ENCODE measurements at regions not wholly inside any gene's neighbourhood (a gene's known extent, or its start where the extent isn't known, plus 50 kb on each side); places are given as distances from the start of the nearest gene placed in this dataset.

- TF ChIP-seq, protein P1, sequence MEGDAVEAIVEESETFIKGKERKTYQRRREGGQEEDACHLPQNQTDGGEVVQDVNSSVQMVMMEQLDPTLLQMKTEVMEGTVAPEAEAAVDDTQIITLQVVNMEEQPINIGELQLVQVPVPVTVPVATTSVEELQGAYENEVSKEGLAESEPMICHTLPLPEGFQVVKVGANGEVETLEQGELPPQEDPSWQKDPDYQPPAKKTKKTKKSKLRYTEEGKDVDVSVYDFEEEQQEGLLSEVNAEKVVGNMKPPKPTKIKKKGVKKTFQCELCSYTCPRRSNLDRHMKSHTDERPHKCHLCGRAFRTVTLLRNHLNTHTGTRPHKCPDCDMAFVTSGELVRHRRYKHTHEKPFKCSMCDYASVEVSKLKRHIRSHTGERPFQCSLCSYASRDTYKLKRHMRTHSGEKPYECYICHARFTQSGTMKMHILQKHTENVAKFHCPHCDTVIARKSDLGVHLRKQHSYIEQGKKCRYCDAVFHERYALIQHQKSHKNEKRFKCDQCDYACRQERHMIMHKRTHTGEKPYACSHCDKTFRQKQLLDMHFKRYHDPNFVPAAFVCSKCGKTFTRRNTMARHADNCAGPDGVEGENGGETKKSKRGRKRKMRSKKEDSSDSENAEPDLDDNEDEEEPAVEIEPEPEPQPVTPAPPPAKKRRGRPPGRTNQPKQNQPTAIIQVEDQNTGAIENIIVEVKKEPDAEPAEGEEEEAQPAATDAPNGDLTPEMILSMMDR (conservative IDR thresholded peaks at IDR 0.05) = no peak
- Mint-ChIP-seq H3K36me3 (no peaks in the 10 kb centered on the region), H3K27me3 (peaks cover 3% of the 10 kb centered on the region), H3K27ac (no peak overlapping the region), H3K4me3 (no peak overlapping the region), H3K4me1 (ENCODE audit: unreplicated experiment) (peaks cover 8% of the 10 kb centered on the region), H3K9me3 (no peaks in the 10 kb centered on the region)
- no peak for DNase-seq (ENCODE audit: extremely low spot score, unreplicated experiment)
Measured at GRCh38 chr2:40642726-40643125, 190.8 kb upstream of the SLC8A1 start.

DNA sequence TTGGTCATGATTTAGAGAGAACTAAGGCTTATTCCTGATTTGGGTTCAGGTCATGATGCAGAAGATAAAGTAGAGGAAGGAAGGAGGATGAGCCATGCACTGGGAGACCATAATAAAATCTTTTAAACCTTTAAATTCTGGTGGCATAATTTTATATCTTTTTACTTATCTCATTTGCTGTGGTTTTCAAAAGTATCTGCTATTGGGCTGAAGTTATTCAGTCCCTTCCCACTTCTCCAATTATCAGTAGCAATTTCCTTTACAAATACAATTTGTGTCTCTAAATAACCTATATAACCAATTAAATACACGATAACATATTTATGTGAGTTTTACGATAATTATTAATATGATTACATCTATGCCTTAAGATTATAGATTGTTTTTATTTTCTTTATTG lies 194.8 kb upstream of the SLC8A1 start:
- no peaks in the 10 kb centered on the region for H3K4me1 Mint-ChIP-seq (ENCODE audit: unreplicated experiment)
- no peaks in the 10 kb centered on the region for H3K9me3 Mint-ChIP-seq
- no peaks in the 10 kb centered on the region for H3K36me3 Mint-ChIP-seq
- H3K27ac Mint-ChIP-seq = no peak overlapping the region
- peaks cover 4% of the 10 kb centered on the region for H3K27me3 Mint-ChIP-seq
- TF ChIP-seq, protein P1 (conservative IDR thresholded peaks at IDR 0.05) = no peak
- no peak overlapping the region for H3K4me3 Mint-ChIP-seq
- DNase-seq (ENCODE audit: extremely low spot score, unreplicated experiment) = no peak

- no peak for DNase-seq (ENCODE audit: extremely low spot score, unreplicated experiment)
- Mint-ChIP-seq H3K27ac (no peak overlapping the region), H3K27me3 (peaks cover 4% of the 10 kb centered on the region), H3K9me3 (no peaks in the 10 kb centered on the region), H3K4me1 (ENCODE audit: unreplicated experiment) (no peaks in the 10 kb centered on the region), H3K36me3 (no peaks in the 10 kb centered on the region), H3K4me3 (no peak overlapping the region)
- TF ChIP-seq, protein P1 (conservative IDR thresholded peaks at IDR 0.05) = no peak
Measured at GRCh38 chr2:40652155-40652554, 200.3 kb upstream of the SLC8A1 start.

DNA sequence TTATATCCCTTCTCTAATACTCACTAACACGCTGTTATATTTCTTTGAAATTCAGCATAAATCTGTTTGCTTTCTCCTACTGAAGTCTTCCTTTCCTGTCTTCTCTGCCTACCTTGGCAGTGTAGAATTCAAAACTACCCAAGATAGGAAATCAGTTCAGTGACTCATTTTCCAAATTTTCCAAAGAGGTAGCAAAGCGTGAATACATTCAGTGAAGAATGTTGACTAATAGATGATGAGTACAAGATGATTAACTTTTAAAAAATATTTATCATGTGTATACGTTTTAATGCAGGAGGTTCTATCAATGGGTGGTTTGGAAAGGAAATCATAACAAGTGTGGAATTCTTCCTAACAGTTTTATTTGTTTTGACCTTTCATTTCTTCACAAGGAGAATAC lies 201.9 kb upstream of the SLC8A1 start:
- TF ChIP-seq, protein P1 (conservative IDR thresholded peaks at IDR 0.05) = no peak
- no peak for DNase-seq (ENCODE audit: extremely low spot score, unreplicated experiment)
- no peaks in the 10 kb centered on the region for H3K36me3 Mint-ChIP-seq
- H3K4me1 Mint-ChIP-seq (ENCODE audit: unreplicated experiment) = no peaks in the 10 kb centered on the region
- H3K27ac Mint-ChIP-seq = no peak overlapping the region
- no peaks in the 10 kb centered on the region for H3K27me3 Mint-ChIP-seq
- no peaks in the 10 kb centered on the region for H3K9me3 Mint-ChIP-seq
- H3K4me3 Mint-ChIP-seq = no peak overlapping the region

DNA sequence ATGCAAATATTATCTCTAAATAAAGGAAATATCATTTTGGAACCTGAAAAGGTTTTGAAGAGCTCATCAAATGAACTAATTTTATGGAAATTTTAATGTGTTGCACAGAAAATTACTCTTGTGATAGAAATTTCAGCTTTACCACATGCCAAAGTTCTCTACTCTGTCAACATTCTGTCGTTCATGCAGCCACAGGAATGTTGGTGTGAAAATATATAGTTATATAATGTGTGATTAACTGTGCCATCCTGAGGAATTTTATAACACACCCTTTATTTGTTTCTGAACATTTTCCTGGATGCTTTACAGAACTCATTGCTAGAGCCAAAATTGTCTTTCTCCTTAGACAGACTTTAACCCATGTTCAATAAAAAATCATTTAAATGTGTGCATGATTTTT lies 202.5 kb upstream of the SLC8A1 start:
- H3K4me3 Mint-ChIP-seq = no peak overlapping the region
- no peaks in the 10 kb centered on the region for H3K9me3 Mint-ChIP-seq
- TF ChIP-seq, protein P1 (conservative IDR thresholded peaks at IDR 0.05) = no peak
- H3K27me3 Mint-ChIP-seq = no peaks in the 10 kb centered on the region
- H3K27ac Mint-ChIP-seq = no peak overlapping the region
- no peaks in the 10 kb centered on the region for H3K4me1 Mint-ChIP-seq (ENCODE audit: unreplicated experiment)
- no peak for DNase-seq (ENCODE audit: extremely low spot score, unreplicated experiment)
- H3K36me3 Mint-ChIP-seq = no peaks in the 10 kb centered on the region

- H3K27me3 Mint-ChIP-seq = no peaks in the 10 kb centered on the region
- H3K4me1 Mint-ChIP-seq (ENCODE audit: unreplicated experiment) = no peaks in the 10 kb centered on the region
- no peak overlapping the region for H3K27ac Mint-ChIP-seq
- TF ChIP-seq, protein P1 (conservative IDR thresholded peaks at IDR 0.05) = no peak
- no peaks in the 10 kb centered on the region for H3K9me3 Mint-ChIP-seq
- H3K36me3 Mint-ChIP-seq = no peaks in the 10 kb centered on the region
- H3K4me3 Mint-ChIP-seq = no peak overlapping the region
- DNase-seq (ENCODE audit: extremely low spot score, unreplicated experiment) = no peak
Measured at GRCh38 chr2:40658941-40659340, 207.1 kb upstream of the SLC8A1 start.

All from type B pancreatic cell (in vitro differentiated cells).